ENCODE measurements at regions not wholly inside any gene's neighbourhood (a gene's known extent, or its start where the extent isn't known, plus 50 kb on each side); places are given as distances from the start of the nearest gene placed in this dataset.

GRCh38 chr7:84941291-84941690 lies 245.6 kb downstream of the SEMA3D start:
- TF ChIP-seq, protein P1, sequence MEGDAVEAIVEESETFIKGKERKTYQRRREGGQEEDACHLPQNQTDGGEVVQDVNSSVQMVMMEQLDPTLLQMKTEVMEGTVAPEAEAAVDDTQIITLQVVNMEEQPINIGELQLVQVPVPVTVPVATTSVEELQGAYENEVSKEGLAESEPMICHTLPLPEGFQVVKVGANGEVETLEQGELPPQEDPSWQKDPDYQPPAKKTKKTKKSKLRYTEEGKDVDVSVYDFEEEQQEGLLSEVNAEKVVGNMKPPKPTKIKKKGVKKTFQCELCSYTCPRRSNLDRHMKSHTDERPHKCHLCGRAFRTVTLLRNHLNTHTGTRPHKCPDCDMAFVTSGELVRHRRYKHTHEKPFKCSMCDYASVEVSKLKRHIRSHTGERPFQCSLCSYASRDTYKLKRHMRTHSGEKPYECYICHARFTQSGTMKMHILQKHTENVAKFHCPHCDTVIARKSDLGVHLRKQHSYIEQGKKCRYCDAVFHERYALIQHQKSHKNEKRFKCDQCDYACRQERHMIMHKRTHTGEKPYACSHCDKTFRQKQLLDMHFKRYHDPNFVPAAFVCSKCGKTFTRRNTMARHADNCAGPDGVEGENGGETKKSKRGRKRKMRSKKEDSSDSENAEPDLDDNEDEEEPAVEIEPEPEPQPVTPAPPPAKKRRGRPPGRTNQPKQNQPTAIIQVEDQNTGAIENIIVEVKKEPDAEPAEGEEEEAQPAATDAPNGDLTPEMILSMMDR (IDR thresholded peaks at IDR 0.05; ENCODE audit: low read length) = no peak
- TF ChIP-seq EZH2 (optimal IDR thresholded peaks at IDR 0.05; ENCODE audit: low read depth, low read length) (no peak), EZH2phosphoT487 (IDR thresholded peaks at IDR 0.05; ENCODE audit: low read length) (no peak)

Measured in MM.1S (cell line).